ENCODE measurements at regions not wholly inside any gene's neighbourhood (a gene's known extent, or its start where the extent isn't known, plus 50 kb on each side); places are given as distances from the start of the nearest gene placed in this dataset.

DNA sequence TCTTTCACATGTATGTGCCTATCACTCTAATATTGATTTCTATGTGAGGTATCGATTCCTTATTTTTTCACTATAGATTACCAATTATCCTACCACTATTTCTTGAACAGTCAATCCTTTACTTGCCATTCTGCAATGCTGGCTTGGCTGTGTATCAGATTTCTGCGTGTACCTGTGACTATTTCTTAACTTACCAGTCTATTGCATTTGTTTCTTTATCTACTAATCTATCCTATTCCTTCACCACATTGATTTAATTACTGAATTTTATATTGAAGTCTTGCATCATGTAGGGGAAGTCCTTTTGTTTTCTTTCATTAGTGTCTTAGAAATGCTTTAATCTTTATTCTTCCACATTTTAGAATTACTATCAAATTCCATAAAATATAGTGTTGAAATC lies 684.8 kb downstream of the LRRC70 start:
- H3K27ac Mint-ChIP-seq: no peak overlapping the region
- no peak for ATAC-seq (replicated peaks)
- H3K27me3 Mint-ChIP-seq: no peaks in the 10 kb centered on the region
- no peak overlapping the region for H3K4me3 Mint-ChIP-seq
- no peaks in the 10 kb centered on the region for H3K36me3 Mint-ChIP-seq (ENCODE audit: low read depth)
- H3K9me3 Mint-ChIP-seq: peaks cover 4% of the 10 kb centered on the region
- H3K4me1 Mint-ChIP-seq: no peaks in the 10 kb centered on the region

DNA sequence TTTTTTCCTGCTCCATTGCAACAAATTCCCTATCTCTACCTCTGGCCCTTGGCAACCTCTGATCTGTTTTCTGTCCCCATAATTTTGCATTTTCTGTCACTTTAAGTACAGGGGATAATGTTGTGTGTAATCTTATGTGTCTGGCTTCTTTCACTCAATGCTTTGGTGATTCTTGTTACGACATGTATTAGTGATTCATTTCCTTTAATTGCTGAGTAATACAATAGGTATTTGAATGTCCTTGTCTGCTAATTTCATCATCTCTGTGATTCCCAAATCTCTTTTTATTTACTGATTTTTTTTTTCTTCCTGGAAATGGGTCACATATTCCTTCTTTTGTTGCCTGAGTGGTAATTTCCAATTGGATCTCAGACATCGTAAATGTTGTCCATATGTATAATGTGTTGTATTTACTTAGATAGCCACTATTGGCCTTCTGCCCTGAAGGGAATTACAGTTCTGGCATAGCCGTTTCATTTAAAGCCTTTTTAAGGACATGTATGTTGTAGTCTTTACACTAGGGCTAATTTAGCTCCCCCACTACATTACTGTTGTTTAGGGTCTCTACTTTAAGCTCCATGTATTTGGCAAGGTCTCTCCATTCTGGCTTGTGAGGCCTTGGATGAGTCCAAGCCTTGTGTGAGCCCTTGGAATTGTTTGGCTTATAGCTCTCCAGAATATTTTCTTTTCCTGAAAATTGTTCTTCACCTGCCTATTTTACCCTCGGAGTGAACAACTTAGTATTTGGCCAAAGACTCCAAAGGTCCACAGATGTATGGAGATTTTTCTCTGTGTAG lies 683.8 kb downstream of the LRRC70 start:
- Mint-ChIP-seq H3K27ac (no peak overlapping the region), H3K4me3 (no peak overlapping the region), H3K9me3 (peaks cover 4% of the 10 kb centered on the region), H3K36me3 (ENCODE audit: low read depth) (no peaks in the 10 kb centered on the region), H3K4me1 (no peaks in the 10 kb centered on the region), H3K27me3 (no peaks in the 10 kb centered on the region)
- no peak for ATAC-seq (replicated peaks)

DNA sequence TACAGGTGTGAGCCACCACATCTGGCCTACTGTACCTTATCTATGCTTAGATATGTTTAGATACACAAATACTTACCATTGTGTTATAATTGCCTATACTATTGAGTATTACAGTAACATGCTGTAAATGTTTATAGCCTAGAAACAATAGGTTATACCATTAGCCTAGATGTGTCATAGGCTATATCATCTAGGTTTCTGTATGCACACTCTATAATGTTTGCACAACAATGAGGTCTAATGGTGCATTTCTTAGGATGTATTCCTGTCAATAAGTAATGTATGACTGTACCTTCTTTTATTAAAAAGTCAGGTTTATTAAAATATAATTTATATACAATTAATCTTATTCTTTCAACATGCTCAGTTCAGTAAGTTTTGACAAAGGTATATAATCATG lies 683.1 kb downstream of the LRRC70 start:
- H3K27ac Mint-ChIP-seq: no peak overlapping the region
- H3K36me3 Mint-ChIP-seq (ENCODE audit: low read depth): no peaks in the 10 kb centered on the region
- H3K4me3 Mint-ChIP-seq: no peak overlapping the region
- H3K9me3 Mint-ChIP-seq: no peaks in the 10 kb centered on the region
- no peaks in the 10 kb centered on the region for H3K4me1 Mint-ChIP-seq
- no peaks in the 10 kb centered on the region for H3K27me3 Mint-ChIP-seq
- ATAC-seq (replicated peaks): no peak

DNA sequence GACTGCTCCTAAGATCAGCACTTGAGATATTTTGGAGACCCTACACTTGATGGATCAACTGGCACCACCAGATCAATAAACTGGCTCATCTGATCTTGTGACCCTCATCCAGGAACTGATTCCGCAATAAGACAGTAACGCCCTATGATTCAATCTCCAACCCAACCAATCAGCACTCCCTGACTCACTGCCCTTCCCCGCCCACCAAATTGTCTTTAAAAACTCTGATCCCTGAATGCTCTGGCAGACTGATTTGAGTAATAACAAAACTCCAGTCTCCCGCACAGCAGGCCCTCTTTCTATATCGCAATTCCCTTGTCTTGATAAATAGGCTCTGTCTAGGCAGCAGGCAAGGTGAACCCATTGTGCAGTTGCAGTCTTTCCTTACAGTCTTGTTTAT lies 677.0 kb downstream of the LRRC70 start:
- no peaks in the 10 kb centered on the region for H3K4me1 Mint-ChIP-seq
- H3K27me3 Mint-ChIP-seq: no peaks in the 10 kb centered on the region
- H3K9me3 Mint-ChIP-seq: peaks cover 4% of the 10 kb centered on the region
- no peaks in the 10 kb centered on the region for H3K36me3 Mint-ChIP-seq (ENCODE audit: low read depth)
- H3K4me3 Mint-ChIP-seq: no peak overlapping the region
- no peak for ATAC-seq (replicated peaks)
- no peak overlapping the region for H3K27ac Mint-ChIP-seq

DNA sequence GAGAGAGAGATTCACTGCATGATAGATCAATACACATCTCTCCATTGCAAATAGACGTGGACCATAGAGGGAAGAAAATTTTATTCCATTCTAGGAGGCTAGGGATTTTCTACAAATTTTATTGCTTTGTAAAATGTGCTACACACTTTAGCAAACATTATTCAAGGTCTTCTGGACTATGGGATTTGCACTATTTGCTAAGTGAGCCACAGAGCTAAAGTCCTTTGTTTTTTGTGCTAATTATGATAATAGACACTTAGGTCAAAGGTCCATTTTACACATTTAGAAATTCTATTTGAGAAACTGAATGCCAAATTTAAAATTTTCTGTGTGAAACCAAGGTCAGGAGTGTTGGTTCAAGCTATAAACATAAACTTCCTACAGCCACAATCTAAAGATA lies 672.3 kb downstream of the LRRC70 start:
- no peaks in the 10 kb centered on the region for H3K36me3 Mint-ChIP-seq (ENCODE audit: low read depth)
- H3K9me3 Mint-ChIP-seq: peaks cover 4% of the 10 kb centered on the region
- no peak for ATAC-seq (replicated peaks)
- no peak overlapping the region for H3K4me3 Mint-ChIP-seq
- H3K4me1 Mint-ChIP-seq: no peaks in the 10 kb centered on the region
- no peaks in the 10 kb centered on the region for H3K27me3 Mint-ChIP-seq
- H3K27ac Mint-ChIP-seq: no peak overlapping the region

DNA sequence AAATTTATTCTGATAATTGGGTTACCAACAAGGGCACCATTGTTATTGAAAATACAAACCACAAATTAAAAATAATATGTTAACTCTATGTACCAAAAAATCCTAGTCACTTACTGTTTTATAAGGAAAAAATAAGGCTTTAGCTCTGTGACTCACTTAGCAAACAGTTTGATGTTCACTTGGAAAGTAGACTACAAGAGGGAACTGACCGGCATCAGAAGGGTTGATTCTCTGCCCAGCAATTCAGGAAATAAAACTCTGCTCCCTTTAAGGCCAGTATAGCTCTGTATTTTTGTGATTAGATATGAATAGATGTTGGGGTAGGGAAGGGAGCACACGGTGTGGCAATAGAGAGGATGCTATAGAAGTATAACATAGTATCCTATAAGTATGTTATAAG lies 671.3 kb downstream of the LRRC70 start:
- H3K27ac Mint-ChIP-seq: no peak overlapping the region
- H3K4me3 Mint-ChIP-seq: no peak overlapping the region
- H3K27me3 Mint-ChIP-seq: no peaks in the 10 kb centered on the region
- ATAC-seq (replicated peaks): no peak
- no peaks in the 10 kb centered on the region for H3K9me3 Mint-ChIP-seq
- no peaks in the 10 kb centered on the region for H3K36me3 Mint-ChIP-seq (ENCODE audit: low read depth)
- no peaks in the 10 kb centered on the region for H3K4me1 Mint-ChIP-seq

DNA sequence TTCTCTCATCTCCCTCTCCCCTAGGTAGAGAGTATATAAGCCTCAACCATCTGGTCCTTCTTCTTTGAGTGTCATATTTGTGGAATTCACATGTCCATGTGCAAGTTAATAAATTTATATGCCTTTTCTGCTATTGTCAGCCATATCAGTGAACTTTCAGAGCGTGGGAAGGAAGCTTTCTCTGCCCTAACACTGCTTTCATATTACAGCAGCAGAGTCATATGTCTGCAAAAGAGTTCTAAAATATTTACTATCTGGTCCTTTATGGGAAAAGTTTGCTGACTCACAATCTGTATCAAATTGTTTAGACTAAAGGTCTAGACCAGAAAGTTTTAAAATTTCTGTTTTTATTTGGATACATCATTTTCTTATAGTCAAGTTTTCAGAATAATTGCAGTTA lies 669.0 kb downstream of the LRRC70 start:
- no peaks in the 10 kb centered on the region for H3K36me3 Mint-ChIP-seq (ENCODE audit: low read depth)
- no peak overlapping the region for H3K27ac Mint-ChIP-seq
- no peak for ATAC-seq (replicated peaks)
- H3K4me3 Mint-ChIP-seq: no peak overlapping the region
- no peaks in the 10 kb centered on the region for H3K27me3 Mint-ChIP-seq
- no peaks in the 10 kb centered on the region for H3K9me3 Mint-ChIP-seq
- H3K4me1 Mint-ChIP-seq: no peaks in the 10 kb centered on the region

DNA sequence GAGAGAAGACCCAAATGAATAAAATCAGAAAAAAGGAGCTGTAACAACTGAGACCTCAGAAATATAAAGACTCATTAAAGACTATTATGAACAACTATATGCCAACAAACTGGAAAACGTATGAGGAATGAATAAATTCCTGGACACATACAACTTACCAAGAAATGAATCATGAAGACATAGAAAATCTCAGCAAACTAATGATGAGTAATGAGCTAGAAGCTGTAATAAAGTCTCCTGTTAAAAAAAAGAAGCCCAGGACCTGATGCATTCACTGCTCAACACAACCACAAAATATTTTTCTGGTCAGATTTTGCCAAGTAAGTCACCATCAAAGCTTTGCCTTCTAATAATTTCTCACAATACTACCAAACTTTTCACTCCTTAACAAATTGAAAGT lies 666.7 kb downstream of the LRRC70 start:
- no peaks in the 10 kb centered on the region for H3K27me3 Mint-ChIP-seq
- H3K27ac Mint-ChIP-seq: no peak overlapping the region
- ATAC-seq (replicated peaks): no peak
- peaks cover under 1% of the 10 kb centered on the region for H3K9me3 Mint-ChIP-seq
- H3K4me3 Mint-ChIP-seq: no peak overlapping the region
- no peaks in the 10 kb centered on the region for H3K4me1 Mint-ChIP-seq
- no peaks in the 10 kb centered on the region for H3K36me3 Mint-ChIP-seq (ENCODE audit: low read depth)

DNA sequence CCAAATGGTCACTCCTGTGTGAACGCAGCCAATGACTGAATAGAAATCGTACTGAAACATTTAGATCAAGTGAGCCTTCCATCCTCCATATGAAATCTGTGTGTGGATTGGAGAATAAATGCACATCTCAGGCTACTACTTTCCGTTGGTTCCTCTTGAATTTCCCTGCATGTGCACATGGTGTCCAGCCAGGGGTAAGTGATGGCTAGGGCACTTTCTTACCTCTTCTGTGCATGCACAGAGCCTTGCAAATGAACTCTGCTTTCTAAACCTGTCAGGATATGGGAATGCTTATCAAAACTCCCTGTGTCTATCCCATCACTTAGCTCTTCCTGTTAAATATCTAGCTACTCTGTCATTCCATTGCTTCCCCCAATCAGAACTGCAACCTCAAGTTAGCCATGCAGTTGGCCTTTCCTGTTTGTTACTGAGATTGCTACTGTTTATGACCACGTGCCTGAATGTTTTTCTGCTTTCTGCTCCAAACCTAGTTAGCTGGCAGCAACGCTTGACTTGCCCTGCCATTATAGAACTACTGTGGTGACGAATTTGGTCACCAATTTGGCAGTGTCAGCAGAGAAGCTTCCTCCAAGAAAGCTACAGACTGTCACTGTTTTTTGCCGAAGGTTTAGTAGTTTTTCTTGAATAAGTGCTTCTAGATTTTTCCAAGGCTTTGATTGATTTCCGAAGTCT lies 661.6 kb downstream of the LRRC70 start:
- Mint-ChIP-seq H3K9me3 (peaks cover 7% of the 10 kb centered on the region), H3K27me3 (no peaks in the 10 kb centered on the region), H3K36me3 (ENCODE audit: low read depth) (no peaks in the 10 kb centered on the region), H3K4me1 (no peaks in the 10 kb centered on the region), H3K4me3 (no peak overlapping the region), H3K27ac (no peak overlapping the region)
- ATAC-seq (replicated peaks): no peak

DNA sequence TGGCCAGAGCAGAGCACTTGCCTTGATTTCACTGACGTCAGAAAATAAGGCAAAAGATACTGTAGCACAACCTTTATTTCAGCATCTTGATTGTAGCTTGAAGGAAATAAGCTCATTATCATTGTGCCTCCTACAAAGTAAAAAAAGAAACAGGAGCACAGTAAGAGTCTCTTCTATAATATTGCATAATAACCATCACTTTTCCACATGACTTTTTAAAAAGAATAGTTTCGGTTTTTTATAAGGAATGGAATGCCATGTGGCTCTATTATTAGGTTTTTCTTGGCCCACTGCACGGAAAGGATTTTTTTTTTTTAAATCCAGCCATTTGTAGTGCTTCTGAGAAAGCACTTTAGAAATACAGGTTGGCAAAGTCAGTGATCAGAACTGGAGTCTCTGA lies 655.3 kb downstream of the LRRC70 start:
- Mint-ChIP-seq H3K4me1 (no peaks in the 10 kb centered on the region), H3K4me3 (no peak overlapping the region), H3K27ac (no peak overlapping the region), H3K27me3 (no peaks in the 10 kb centered on the region), H3K36me3 (ENCODE audit: low read depth) (no peaks in the 10 kb centered on the region), H3K9me3 (peaks cover 4% of the 10 kb centered on the region)
- ATAC-seq (replicated peaks): no peak

DNA sequence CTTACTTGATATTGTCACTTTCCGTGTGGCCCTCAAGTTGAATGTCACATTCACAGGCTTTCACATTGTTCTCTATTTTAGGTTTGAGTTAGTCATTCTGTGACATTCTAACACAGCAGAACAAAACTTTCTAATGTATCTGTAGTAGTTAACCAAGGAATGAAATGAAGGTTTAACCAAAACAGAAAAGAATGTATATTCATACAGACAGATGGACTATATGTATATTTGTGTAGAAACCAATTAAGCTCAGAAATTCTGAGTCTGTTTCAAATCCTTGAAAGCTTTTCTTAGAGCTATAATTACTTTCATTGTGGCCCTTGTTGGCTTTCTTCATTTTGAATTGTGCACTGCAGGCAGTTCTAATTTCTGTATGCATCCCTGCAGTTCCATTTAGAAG lies 654.7 kb downstream of the LRRC70 start:
- Mint-ChIP-seq H3K4me3 (no peak overlapping the region), H3K9me3 (peaks cover 4% of the 10 kb centered on the region), H3K27me3 (no peaks in the 10 kb centered on the region), H3K36me3 (ENCODE audit: low read depth) (no peaks in the 10 kb centered on the region), H3K27ac (no peak overlapping the region), H3K4me1 (no peaks in the 10 kb centered on the region)
- ATAC-seq (replicated peaks): no peak

DNA sequence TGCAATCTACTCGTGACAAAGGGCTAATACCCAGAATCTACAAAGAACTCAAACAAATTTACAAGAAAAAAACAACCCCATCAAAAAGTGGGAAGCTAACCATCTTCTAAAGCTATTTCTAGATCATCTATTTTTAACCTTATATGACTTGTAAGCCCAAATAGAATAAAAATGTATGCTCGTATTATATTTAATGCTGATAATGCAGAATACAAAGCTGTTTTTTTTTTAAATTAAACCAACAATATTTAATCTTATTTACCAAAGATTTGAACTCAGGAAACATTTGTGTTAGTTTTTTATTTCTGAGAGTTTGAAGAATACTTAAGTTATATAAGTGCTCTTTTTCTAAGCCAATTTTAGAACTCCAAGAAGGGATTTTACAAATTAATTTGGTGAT lies 652.1 kb downstream of the LRRC70 start:
- no peaks in the 10 kb centered on the region for H3K36me3 Mint-ChIP-seq (ENCODE audit: low read depth)
- no peak overlapping the region for H3K27ac Mint-ChIP-seq
- H3K4me3 Mint-ChIP-seq: no peak overlapping the region
- H3K4me1 Mint-ChIP-seq: no peaks in the 10 kb centered on the region
- ATAC-seq (replicated peaks): no peak
- no peaks in the 10 kb centered on the region for H3K27me3 Mint-ChIP-seq
- peaks cover 10% of the 10 kb centered on the region for H3K9me3 Mint-ChIP-seq

DNA sequence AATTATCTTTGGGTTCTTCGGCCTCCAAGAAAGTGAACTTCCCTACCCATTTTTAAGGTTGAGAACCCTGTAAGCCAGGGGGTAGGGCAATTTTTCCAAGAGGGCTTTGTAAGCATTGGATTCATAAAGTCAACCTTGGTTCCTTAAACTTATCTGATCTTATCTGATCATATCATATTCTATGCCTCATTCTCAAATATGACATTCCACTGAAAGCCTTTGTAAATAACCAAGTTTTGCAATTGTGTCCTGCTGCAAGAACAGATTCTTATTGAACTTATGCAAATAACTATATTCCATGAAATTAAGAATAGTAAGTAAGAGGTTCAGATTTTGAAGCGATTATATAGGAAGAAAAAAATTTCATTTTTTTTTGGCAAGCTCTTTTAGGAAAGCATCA lies 649.5 kb downstream of the LRRC70 start:
- no peaks in the 10 kb centered on the region for H3K36me3 Mint-ChIP-seq (ENCODE audit: low read depth)
- no peak overlapping the region for H3K4me3 Mint-ChIP-seq
- H3K27me3 Mint-ChIP-seq: no peaks in the 10 kb centered on the region
- H3K27ac Mint-ChIP-seq: no peak overlapping the region
- peaks cover 10% of the 10 kb centered on the region for H3K9me3 Mint-ChIP-seq
- ATAC-seq (replicated peaks): no peak
- H3K4me1 Mint-ChIP-seq: no peaks in the 10 kb centered on the region

DNA sequence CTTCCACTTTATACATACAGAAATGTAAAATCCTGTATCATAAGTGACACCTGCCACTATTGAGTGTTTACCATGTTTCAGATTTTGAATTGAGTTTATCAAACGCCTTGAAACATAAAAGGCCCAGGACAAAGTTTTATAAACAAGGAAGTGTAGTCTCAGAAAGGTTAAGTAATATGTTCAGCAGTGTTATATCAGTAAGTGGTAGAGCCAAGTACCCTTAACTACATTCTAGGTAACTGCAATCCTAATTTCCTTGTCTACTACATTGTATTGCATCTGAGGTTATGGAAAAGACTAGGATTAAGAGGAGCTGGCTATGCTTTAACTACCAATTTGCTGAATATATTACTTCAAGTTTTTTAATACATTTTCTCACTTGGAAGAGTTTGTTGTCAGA lies 641.6 kb downstream of the LRRC70 start:
- no peak for ATAC-seq (replicated peaks)
- Mint-ChIP-seq H3K4me1 (no peaks in the 10 kb centered on the region), H3K9me3 (no peaks in the 10 kb centered on the region), H3K27ac (no peak overlapping the region), H3K4me3 (no peak overlapping the region), H3K27me3 (no peaks in the 10 kb centered on the region), H3K36me3 (ENCODE audit: low read depth) (no peaks in the 10 kb centered on the region)

DNA sequence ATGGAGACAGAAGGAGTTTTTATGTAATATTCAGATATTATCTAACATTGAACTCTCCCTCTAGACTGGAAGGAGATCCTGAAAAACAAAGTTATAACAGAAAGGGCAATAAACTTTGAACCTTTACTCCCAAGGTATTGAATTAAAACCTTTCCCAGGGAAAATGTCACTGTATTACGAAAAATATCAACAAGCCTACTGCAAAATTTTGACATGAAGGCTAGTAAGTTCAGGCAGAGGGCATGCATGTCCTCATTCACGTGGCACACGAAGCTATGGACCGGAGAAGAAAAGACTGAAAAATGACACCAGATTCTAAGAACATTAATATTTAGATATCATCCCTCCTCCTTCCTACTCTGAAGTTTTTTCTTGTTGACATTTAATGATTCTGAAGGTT lies 638.8 kb downstream of the LRRC70 start:
- Mint-ChIP-seq H3K27ac (no peak overlapping the region), H3K4me1 (no peaks in the 10 kb centered on the region), H3K36me3 (ENCODE audit: low read depth) (no peaks in the 10 kb centered on the region), H3K27me3 (no peaks in the 10 kb centered on the region), H3K4me3 (no peak overlapping the region), H3K9me3 (peaks cover 4% of the 10 kb centered on the region)
- ATAC-seq (replicated peaks): no peak

All from activated T-helper 17 cell treated with anti-CD3 and anti-CD28 coated beads, Interleukin-2, amount 50 U/mL, for 72 hours (primary cell).